WI38 (cell line): ENCODE measurements at regions not wholly inside any gene's neighbourhood (a gene's known extent, or its start where the extent isn't known, plus 50 kb on each side); places are given as distances from the start of the nearest gene placed in this dataset.

Experiments used
- H3K4me3 ChIP-seq: 2 replicates; pipeline ENCODE4 v1.5.1; 2011; ENCODE audit warnings: low read depth, mild to moderate bottlenecking, control low read depth, low read length
- TF ChIP-seq, protein P1 (sequence below): IDR thresholded peaks from 2 replicates; pipeline ENCODE4 v1.5.1; 2012; ENCODE audit warnings: low read depth, mild to moderate bottlenecking, control low read depth, low read length

DNA sequence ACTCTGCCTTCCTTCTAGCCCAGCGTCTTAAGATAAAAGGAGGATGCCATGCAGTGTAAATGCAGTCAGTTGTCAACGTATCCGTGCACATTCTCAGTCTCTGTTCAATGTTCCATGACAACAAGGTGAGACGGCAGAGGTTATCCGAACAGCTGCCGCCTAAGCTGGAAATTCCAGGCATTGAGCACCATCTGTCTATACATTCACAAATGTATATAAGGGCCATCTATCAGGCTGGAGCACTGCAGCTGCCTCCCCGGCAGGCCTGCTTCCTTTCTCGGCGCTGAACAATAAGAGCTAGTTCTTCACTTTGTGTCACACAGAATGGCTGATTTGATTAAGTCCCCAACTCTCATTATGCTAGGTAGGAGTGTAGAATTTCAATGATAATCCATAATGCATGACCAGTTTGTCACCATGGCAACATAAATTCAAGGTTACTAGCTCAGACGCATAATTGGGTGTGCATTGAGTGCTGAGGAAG, 282.2 kb upstream of the SOX11 start:
- TF ChIP-seq, protein P1, sequence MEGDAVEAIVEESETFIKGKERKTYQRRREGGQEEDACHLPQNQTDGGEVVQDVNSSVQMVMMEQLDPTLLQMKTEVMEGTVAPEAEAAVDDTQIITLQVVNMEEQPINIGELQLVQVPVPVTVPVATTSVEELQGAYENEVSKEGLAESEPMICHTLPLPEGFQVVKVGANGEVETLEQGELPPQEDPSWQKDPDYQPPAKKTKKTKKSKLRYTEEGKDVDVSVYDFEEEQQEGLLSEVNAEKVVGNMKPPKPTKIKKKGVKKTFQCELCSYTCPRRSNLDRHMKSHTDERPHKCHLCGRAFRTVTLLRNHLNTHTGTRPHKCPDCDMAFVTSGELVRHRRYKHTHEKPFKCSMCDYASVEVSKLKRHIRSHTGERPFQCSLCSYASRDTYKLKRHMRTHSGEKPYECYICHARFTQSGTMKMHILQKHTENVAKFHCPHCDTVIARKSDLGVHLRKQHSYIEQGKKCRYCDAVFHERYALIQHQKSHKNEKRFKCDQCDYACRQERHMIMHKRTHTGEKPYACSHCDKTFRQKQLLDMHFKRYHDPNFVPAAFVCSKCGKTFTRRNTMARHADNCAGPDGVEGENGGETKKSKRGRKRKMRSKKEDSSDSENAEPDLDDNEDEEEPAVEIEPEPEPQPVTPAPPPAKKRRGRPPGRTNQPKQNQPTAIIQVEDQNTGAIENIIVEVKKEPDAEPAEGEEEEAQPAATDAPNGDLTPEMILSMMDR: no peak
- no peak overlapping the region for H3K4me3 ChIP-seq

GRCh38 chr2:5410991-5411700, 281.0 kb upstream of the SOX11 start:
- TF ChIP-seq, protein P1: no peak

GRCh38 chr2:5412001-5412400, 280.2 kb upstream of the SOX11 start:
- TF ChIP-seq, protein P1: no peak
- no peak overlapping the region for H3K4me3 ChIP-seq

More at GRCh38 chr2:5410991-5411700, 281.0 kb upstream of the SOX11 start:
- H3K4me3 ChIP-seq: no peak overlapping the region

- TF ChIP-seq, protein P1: no peak
- H3K4me3 ChIP-seq: no peak overlapping the region
These were observed 258.3 kb upstream of the SOX11 start for GRCh38 chr2:5433855-5434254.

DNA sequence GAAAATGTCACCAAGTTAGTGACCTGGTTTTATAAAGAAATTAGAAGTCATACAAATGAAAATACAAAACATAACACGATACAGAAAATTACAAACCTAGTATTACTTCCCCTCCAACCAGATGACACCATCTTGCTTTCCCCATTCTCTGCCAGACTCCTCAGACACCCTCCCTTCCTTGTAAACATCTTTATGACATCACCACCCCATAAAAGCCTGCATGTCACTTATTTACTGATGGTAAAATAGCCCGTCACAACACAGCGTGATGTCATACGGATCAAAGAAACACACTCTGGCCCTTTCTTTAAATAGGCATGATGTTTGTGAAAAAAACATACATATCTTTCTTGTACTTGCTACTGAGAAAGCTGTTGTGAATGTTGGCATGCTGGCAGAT, 254.8 kb upstream of the SOX11 start:
- no peak overlapping the region for H3K4me3 ChIP-seq
- TF ChIP-seq, protein P1: no peak

- no peak overlapping the region for H3K4me3 ChIP-seq
- TF ChIP-seq, protein P1: no peak
These were observed 252.0 kb upstream of the SOX11 start for GRCh38 chr2:5440174-5440573.

- H3K4me3 ChIP-seq: no peak overlapping the region
- TF ChIP-seq, protein P1: no peak
These were observed 249.4 kb upstream of the SOX11 start for GRCh38 chr2:5442736-5443135.
